Activated naive CD4-positive, alpha-beta T cell treated with anti-CD3 and anti-CD28 coated beads for 36 hours (primary cell): ENCODE measurements at regions not wholly inside any gene's neighbourhood (a gene's known extent, or its start where the extent isn't known, plus 50 kb on each side); places are given as distances from the start of the nearest gene placed in this dataset.

Experiments
- CTCF ChIA-PET: fragments of 350-600 bp; sonication (Branson Sonifier 250); formaldehyde crosslinking; loops from one replicate; lab custom pipeline; 2021; ENCODE audit warnings: antibody characterized with exemption; lab: Charles Lee
- DNase-seq: peaks from one replicate; pipeline ENCODE4 v3.0.0-alpha.2; 2020
- H3K27ac Mint-ChIP-seq: one replicate; pipeline ENCODE4 v1.8.0; 2021; ENCODE audit warnings: mild to moderate bottlenecking, mixed read lengths
- H3K27me3 Mint-ChIP-seq: one replicate; pipeline ENCODE4 v1.8.0; 2021; ENCODE audit warnings: low read depth, mixed read lengths
- H3K36me3 Mint-ChIP-seq: one replicate; pipeline ENCODE4 v1.8.0; 2021; ENCODE audit warnings: low read depth, mixed read lengths
- H3K4me1 Mint-ChIP-seq: one replicate; pipeline ENCODE4 v1.8.0; 2021; ENCODE audit warnings: low read depth, mixed read lengths
- H3K4me3 Mint-ChIP-seq: one replicate; pipeline ENCODE4 v1.8.0; 2021; ENCODE audit warnings: mild to moderate bottlenecking, moderate library complexity, mixed read lengths
- H3K9me3 Mint-ChIP-seq: one replicate; pipeline ENCODE4 v1.8.0; 2021; ENCODE audit warnings: mixed read lengths
- intact Hi-C: fragments of 100-400 bp; cut with micrococcal nuclease; formaldehyde crosslinking; loops from one replicate; pipeline ENCODE4 v1.15.1; 2023

- CTCF ChIA-PET: no interaction called here
- H3K27ac Mint-ChIP-seq: no peak overlapping the region
- no peaks in the 10 kb centered on the region for H3K4me1 Mint-ChIP-seq
- intact Hi-C loops: no loop called here
- H3K27me3 Mint-ChIP-seq: no peaks in the 10 kb centered on the region
- no peak overlapping the region for H3K4me3 Mint-ChIP-seq
- no peaks in the 10 kb centered on the region for H3K9me3 Mint-ChIP-seq
- no peaks in the 10 kb centered on the region for H3K36me3 Mint-ChIP-seq
- no peak for DNase-seq
Observed at GRCh38 chr6:19035461-19036195, 648.5 kb downstream of the RNF144B start.

GRCh38 chr6:19036196-19036555, 649.0 kb downstream of the RNF144B start:
- CTCF ChIA-PET: interaction anchor here (0.6 kb wide), 1 partner anchor 184 kb away, joined by 3 read pairs; no protein-coding TSS in a partner anchor
- Mint-ChIP-seq H3K4me1 (no peaks in the 10 kb centered on the region), H3K27ac (no peak overlapping the region), H3K4me3 (no peak overlapping the region), H3K9me3 (no peaks in the 10 kb centered on the region), H3K36me3 (no peaks in the 10 kb centered on the region), H3K27me3 (no peaks in the 10 kb centered on the region)
- intact Hi-C loops: no loop called here
- no peak for DNase-seq

DNA sequence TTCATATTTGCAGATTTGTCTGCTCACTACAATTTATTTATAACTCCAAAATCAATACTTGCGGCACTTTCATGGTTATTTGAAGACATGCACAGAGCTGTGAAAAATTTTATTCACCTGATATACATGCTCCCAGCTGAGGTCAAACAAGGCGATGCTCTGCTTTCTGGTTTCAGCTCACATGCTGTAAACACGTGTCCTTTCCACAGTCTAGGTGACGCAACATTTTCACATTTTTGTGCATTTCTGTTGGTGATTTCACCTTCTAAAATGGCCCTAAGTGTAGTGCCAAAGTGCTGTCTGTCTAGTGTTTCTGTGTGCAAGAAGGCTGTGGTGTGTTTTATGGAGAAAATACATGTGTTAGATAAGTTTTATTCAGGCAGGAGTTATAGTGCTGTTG, 650.5 kb downstream of the RNF144B start:
- intact Hi-C loops: no loop called here
- CTCF ChIA-PET: no interaction called here
- Mint-ChIP-seq H3K27me3 (no peaks in the 10 kb centered on the region), H3K4me1 (no peaks in the 10 kb centered on the region), H3K4me3 (no peak overlapping the region), H3K36me3 (no peaks in the 10 kb centered on the region), H3K27ac (no peak overlapping the region), H3K9me3 (no peaks in the 10 kb centered on the region)
- no peak for DNase-seq

- no peak for DNase-seq
- Mint-ChIP-seq H3K27ac (no peak overlapping the region), H3K9me3 (no peaks in the 10 kb centered on the region), H3K27me3 (no peaks in the 10 kb centered on the region), H3K36me3 (no peaks in the 10 kb centered on the region), H3K4me1 (no peaks in the 10 kb centered on the region), H3K4me3 (no peak overlapping the region)
- intact Hi-C loops: no loop called here
- CTCF ChIA-PET: no interaction called here
Observed at GRCh38 chr6:19039287-19039686, 652.1 kb downstream of the RNF144B start.

GRCh38 chr6:19041906-19042305, 654.8 kb downstream of the RNF144B start:
- no peak for DNase-seq
- Mint-ChIP-seq H3K4me1 (no peaks in the 10 kb centered on the region), H3K27me3 (no peaks in the 10 kb centered on the region), H3K9me3 (no peaks in the 10 kb centered on the region), H3K27ac (no peak overlapping the region), H3K4me3 (no peak overlapping the region), H3K36me3 (no peaks in the 10 kb centered on the region)
- CTCF ChIA-PET: no interaction called here
- intact Hi-C loops: no loop called here

DNA sequence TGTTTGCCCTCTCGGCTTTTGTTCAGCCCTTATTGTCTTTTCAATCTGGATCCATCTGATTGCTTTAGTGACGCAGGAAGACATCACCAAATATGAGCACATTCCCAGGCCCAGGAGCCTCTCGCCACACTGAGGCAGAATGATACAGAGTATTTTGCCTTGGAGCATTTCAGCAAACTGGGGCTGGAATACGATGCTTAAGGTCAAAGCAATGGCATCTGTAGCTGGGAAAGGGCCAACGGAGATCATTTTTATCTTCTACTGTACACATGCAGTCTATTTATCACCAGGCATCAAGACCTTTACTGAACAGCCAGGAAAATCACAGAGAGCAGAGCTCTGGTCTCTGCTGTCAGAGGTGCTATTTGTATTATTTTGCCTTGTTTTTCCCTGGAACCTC, 655.3 kb downstream of the RNF144B start:
- DNase-seq: no peak
- Mint-ChIP-seq H3K27me3 (no peaks in the 10 kb centered on the region), H3K9me3 (no peaks in the 10 kb centered on the region), H3K4me1 (no peaks in the 10 kb centered on the region), H3K27ac (no peak overlapping the region), H3K36me3 (no peaks in the 10 kb centered on the region), H3K4me3 (no peak overlapping the region)
- CTCF ChIA-PET: no interaction called here
- intact Hi-C loops: no loop called here

DNA sequence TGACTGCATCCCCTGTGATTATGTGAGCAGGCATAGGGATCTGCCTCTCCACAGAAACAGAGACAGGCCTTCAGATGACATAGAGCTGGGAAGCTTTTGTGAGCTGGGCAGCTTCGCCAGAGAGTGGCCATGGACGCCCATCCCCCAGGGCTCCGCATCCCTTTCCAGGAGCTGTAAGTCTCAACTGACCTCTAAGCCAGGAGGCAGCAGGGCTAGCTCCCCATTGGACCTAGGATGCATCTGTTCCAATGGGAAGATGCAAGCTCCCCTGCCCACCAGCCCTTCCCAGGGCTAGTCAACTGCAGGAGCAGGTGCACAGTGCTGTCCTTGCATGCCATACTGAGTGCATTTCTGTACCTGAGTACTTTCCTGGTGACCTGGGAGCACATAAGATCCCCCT, 663.6 kb downstream of the RNF144B start:
- intact Hi-C loops: no loop called here
- H3K9me3 Mint-ChIP-seq: peaks cover 12% of the 10 kb centered on the region
- H3K27ac Mint-ChIP-seq: no peak overlapping the region
- no peak for DNase-seq
- H3K4me1 Mint-ChIP-seq: no peaks in the 10 kb centered on the region
- no peaks in the 10 kb centered on the region for H3K27me3 Mint-ChIP-seq
- no peak overlapping the region for H3K4me3 Mint-ChIP-seq
- CTCF ChIA-PET: no interaction called here
- no peaks in the 10 kb centered on the region for H3K36me3 Mint-ChIP-seq

- H3K4me3 Mint-ChIP-seq: no peak overlapping the region
- H3K4me1 Mint-ChIP-seq: no peaks in the 10 kb centered on the region
- H3K36me3 Mint-ChIP-seq: no peaks in the 10 kb centered on the region
- no peak for DNase-seq
- CTCF ChIA-PET: no interaction called here
- no peaks in the 10 kb centered on the region for H3K27me3 Mint-ChIP-seq
- no peak overlapping the region for H3K27ac Mint-ChIP-seq
- H3K9me3 Mint-ChIP-seq: peaks cover 12% of the 10 kb centered on the region
- intact Hi-C loops: no loop called here
Observed at GRCh38 chr6:19052219-19052618, 665.1 kb downstream of the RNF144B start.

- intact Hi-C loops: no loop called here
- Mint-ChIP-seq H3K36me3 (no peaks in the 10 kb centered on the region), H3K27me3 (no peaks in the 10 kb centered on the region), H3K4me3 (no peak overlapping the region), H3K9me3 (peaks cover 7% of the 10 kb centered on the region), H3K4me1 (no peaks in the 10 kb centered on the region), H3K27ac (no peak overlapping the region)
- no peak for DNase-seq
- CTCF ChIA-PET: no interaction called here
Observed at GRCh38 chr6:19059102-19059501, 672.0 kb downstream of the RNF144B start.

DNA sequence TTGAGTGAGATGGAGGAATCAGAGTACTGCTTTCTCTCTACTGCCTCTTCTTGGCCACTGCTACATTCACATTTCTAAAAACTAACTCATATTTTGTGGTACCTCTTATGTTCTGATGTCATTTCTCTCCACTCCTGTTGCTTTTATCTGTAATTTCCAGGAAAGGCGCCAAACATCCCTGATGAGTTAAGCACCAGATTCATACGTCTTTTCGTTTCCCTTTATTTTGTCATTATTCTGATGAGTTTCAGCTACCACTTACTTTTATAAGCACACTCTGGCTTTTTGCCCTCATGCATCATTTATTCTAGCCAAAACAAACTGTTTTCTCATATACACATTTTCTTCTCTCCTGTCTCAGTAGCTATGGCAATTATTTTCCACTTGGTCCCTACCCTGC, 680.0 kb downstream of the RNF144B start:
- intact Hi-C loops: no loop called here
- H3K4me3 Mint-ChIP-seq: no peak overlapping the region
- H3K9me3 Mint-ChIP-seq: peaks cover 11% of the 10 kb centered on the region
- CTCF ChIA-PET: no interaction called here
- H3K36me3 Mint-ChIP-seq: no peaks in the 10 kb centered on the region
- H3K4me1 Mint-ChIP-seq: no peaks in the 10 kb centered on the region
- DNase-seq: no peak
- H3K27me3 Mint-ChIP-seq: no peaks in the 10 kb centered on the region
- no peak overlapping the region for H3K27ac Mint-ChIP-seq

GRCh38 chr6:19070520-19070919, 683.4 kb downstream of the RNF144B start:
- Mint-ChIP-seq H3K4me1 (no peaks in the 10 kb centered on the region), H3K4me3 (no peak overlapping the region), H3K36me3 (no peaks in the 10 kb centered on the region), H3K27ac (no peak overlapping the region), H3K9me3 (peaks cover 14% of the 10 kb centered on the region), H3K27me3 (no peaks in the 10 kb centered on the region)
- intact Hi-C loops: no loop called here
- DNase-seq: no peak
- CTCF ChIA-PET: no interaction called here

DNA sequence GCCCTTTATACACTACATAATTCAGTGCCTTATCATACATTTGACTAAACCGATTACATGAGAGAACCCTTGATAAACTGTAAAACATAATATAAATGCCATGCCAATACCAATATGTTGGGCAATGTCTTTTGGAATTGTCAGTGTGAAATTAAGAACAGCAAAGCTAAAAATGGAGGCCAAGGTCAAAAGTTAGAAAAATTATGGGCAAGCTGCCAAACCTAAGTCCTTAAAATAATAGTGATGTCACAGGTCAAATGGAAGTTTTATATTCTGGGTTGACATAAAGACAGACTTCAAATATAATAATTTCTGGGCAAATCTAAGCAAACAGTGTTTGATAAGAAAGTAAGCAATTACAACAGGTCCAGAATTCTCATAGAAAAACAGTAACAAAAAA, 696.7 kb downstream of the RNF144B start:
- H3K36me3 Mint-ChIP-seq: no peaks in the 10 kb centered on the region
- intact Hi-C loops: no loop called here
- H3K9me3 Mint-ChIP-seq: peaks cover 6% of the 10 kb centered on the region
- H3K27me3 Mint-ChIP-seq: no peaks in the 10 kb centered on the region
- no peaks in the 10 kb centered on the region for H3K4me1 Mint-ChIP-seq
- DNase-seq: no peak
- no peak overlapping the region for H3K27ac Mint-ChIP-seq
- CTCF ChIA-PET: no interaction called here
- H3K4me3 Mint-ChIP-seq: no peak overlapping the region

GRCh38 chr6:19086480-19086879, 699.3 kb downstream of the RNF144B start:
- Mint-ChIP-seq H3K27me3 (no peaks in the 10 kb centered on the region), H3K27ac (no peak overlapping the region), H3K4me3 (no peak overlapping the region), H3K4me1 (no peaks in the 10 kb centered on the region), H3K36me3 (no peaks in the 10 kb centered on the region), H3K9me3 (no peaks in the 10 kb centered on the region)
- no peak for DNase-seq
- CTCF ChIA-PET: no interaction called here
- intact Hi-C loops: no loop called here
